Activated CD4-positive, alpha-beta memory T cell treated with anti-CD3 and anti-CD28 coated beads, Interleukin-2, amount 10 ng/mL, durations not matched to agents 7 days and 5 days (primary cell): ENCODE measurements at regions not wholly inside any gene's neighbourhood (a gene's known extent, or its start where the extent isn't known, plus 50 kb on each side); places are given as distances from the start of the nearest gene placed in this dataset.

Experiments used
- CTCF ChIA-PET: fragments of 350-600 bp; sonication (Branson Sonifier 250); formaldehyde crosslinking; loops from one replicate; lab custom pipeline; 2021; ENCODE audit warnings: antibody characterized with exemption, inconsistent platforms; lab: Charles Lee
- POLR2A ChIA-PET: fragments of 350-600 bp; sonication (Branson Sonifier 250); formaldehyde crosslinking; loops from one replicate; lab custom pipeline; 2021; ENCODE audit warnings: antibody characterized with exemption; lab: Charles Lee
- DNase-seq: peaks from one replicate; pipeline ENCODE4 v3.0.0-alpha.2; 2020
- H3K27ac Mint-ChIP-seq: one replicate; pipeline ENCODE4 v1.8.0; 2021; ENCODE audit warnings: mild to moderate bottlenecking, mixed read lengths
- H3K27me3 Mint-ChIP-seq: one replicate; pipeline ENCODE4 v1.8.0; 2021; ENCODE audit warnings: mixed read lengths
- H3K36me3 Mint-ChIP-seq: one replicate; pipeline ENCODE4 v1.8.0; 2021; ENCODE audit warnings: low read depth, mixed read lengths
- H3K4me1 Mint-ChIP-seq: one replicate; pipeline ENCODE4 v1.8.0; 2021; ENCODE audit warnings: mixed read lengths
- H3K4me3 Mint-ChIP-seq: one replicate; pipeline ENCODE4 v1.8.0; 2021; ENCODE audit warnings: mild to moderate bottlenecking, mixed read lengths
- H3K9me3 Mint-ChIP-seq: one replicate; pipeline ENCODE4 v1.8.0; 2021; ENCODE audit warnings: mixed read lengths

DNA sequence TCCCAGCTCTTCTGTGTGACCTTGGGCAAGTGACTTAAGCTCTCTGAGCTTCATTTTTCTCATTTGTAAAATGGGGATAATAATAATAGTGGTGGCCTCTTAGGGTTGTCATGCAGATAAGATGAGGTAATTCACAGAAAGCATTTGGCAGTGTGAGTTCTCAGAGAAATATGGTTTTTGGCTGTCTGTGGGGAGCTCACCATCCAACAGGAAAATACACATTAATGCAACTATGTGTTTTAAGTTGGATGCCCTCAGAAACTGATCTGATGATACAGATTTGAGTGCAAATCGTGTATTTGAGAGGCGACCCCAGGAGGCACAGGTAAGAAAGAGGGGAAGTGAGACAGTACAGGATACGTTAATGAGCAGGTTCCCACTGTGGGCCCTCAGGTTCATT lies 56.1 kb upstream of the SPRED2 start:
- Mint-ChIP-seq H3K4me1 (no peaks in the 10 kb centered on the region), H3K4me3 (no peak overlapping the region), H3K27ac (no peak overlapping the region), H3K36me3 (no peaks in the 10 kb centered on the region), H3K9me3 (peaks cover 20% of the 10 kb centered on the region), H3K27me3 (peaks cover 5% of the 10 kb centered on the region)
- ChIA-PET CTCF (no interaction called here), POLR2A (no interaction called here)
- DNase-seq, result no peak

DNA sequence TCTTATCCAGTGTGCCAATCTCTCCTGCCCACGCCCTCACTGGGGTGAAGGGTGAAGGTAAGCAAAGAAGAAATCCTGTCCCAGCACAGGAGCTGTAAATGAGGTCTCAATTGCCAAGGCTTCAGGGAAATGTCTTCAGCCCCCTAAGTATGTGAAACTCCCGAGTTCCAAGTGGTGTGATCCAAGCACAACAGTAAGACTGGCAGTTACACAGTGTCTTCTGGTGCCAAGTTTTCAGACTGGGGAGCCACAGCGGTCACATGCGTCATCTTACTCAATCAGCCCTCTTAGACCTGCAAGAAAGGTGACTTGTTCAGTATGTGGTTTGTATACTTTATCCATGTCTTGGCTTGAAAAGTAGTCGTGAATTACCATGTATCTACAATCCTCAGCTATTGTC lies 55.0 kb upstream of the SPRED2 start:
- Mint-ChIP-seq H3K36me3 (no peaks in the 10 kb centered on the region), H3K27me3 (peaks cover 2% of the 10 kb centered on the region), H3K4me1 (no peaks in the 10 kb centered on the region), H3K4me3 (no peak overlapping the region), H3K27ac (no peak overlapping the region), H3K9me3 (peaks cover 20% of the 10 kb centered on the region)
- CTCF ChIA-PET, result no interaction called here
- POLR2A ChIA-PET, result no interaction called here
- DNase-seq, result no peak

DNA sequence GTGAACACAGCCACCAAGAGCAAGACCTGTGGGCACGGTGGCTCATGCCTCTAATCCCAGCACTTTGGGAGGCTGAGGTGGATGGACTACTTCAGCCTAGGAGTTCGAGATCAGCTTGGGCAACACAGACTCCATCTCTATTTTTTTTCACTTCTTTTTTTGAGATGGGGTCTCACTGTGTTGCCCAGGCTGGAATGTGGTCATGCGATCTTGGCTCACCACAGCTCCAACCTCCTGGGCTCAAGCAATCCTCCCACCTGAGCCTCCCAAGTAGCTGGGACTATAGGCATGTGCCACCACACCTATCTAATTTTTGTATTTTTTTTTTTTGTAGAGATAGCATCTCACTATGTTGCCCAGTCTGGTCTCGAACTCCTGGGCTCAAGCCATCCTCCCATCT lies 54.4 kb upstream of the SPRED2 start:
- Mint-ChIP-seq H3K27me3 (peaks cover 2% of the 10 kb centered on the region), H3K9me3 (peaks cover 20% of the 10 kb centered on the region), H3K27ac (no peak overlapping the region), H3K4me3 (no peak overlapping the region), H3K4me1 (no peaks in the 10 kb centered on the region), H3K36me3 (no peaks in the 10 kb centered on the region)
- POLR2A ChIA-PET, result no interaction called here
- CTCF ChIA-PET, result no interaction called here
- no peak for DNase-seq

DNA sequence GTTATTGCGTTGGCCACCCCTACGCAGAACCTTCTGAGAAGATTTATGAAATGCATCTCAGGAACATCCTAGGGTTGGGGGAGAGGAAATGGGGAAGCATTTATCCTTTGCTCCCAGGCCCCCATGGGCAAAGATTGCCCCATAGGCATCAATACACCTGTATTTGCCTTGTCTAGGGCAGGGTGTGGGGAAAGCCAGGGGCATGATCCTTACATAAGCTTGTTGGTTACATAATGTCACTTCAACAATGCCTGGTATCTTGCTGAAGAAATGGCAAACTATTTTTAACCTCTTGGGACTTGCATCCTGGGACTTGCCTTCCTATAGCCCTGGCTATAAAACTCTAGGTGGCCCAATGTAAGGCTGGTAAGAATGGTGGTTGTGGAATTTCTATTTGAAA lies 53.9 kb upstream of the SPRED2 start:
- H3K9me3 Mint-ChIP-seq, result peaks cover 20% of the 10 kb centered on the region
- no peak overlapping the region for H3K4me3 Mint-ChIP-seq
- H3K27me3 Mint-ChIP-seq, result peaks cover 2% of the 10 kb centered on the region
- ChIA-PET CTCF (no interaction called here), POLR2A (no interaction called here)
- H3K27ac Mint-ChIP-seq, result no peak overlapping the region
- no peaks in the 10 kb centered on the region for H3K36me3 Mint-ChIP-seq
- DNase-seq, result no peak
- H3K4me1 Mint-ChIP-seq, result no peaks in the 10 kb centered on the region

DNA sequence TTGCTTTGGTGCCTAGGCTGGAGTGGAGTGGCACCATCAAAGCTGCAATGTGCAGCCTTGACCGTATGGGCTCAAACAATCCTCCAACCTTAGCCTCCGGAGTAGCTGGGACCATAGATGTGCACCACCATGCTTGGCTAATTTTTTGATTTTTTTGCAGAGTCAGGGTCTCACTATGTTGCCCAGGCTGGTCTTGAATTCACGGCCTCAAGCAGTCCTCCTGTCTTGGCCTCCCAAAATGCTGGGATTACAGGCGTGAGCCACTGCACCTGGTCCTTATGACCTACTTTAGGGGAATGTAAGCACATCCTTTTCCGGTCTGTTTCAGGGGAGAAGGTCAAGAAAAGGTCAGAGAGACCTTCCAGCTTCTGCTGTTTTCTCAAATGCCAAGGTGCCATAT lies 53.4 kb upstream of the SPRED2 start:
- POLR2A ChIA-PET, result no interaction called here
- CTCF ChIA-PET, result no interaction called here
- no peak overlapping the region for H3K4me3 Mint-ChIP-seq
- H3K36me3 Mint-ChIP-seq, result no peaks in the 10 kb centered on the region
- no peak overlapping the region for H3K27ac Mint-ChIP-seq
- peaks cover 20% of the 10 kb centered on the region for H3K9me3 Mint-ChIP-seq
- DNase-seq, result no peak
- peaks cover 2% of the 10 kb centered on the region for H3K27me3 Mint-ChIP-seq
- H3K4me1 Mint-ChIP-seq, result no peaks in the 10 kb centered on the region

DNA sequence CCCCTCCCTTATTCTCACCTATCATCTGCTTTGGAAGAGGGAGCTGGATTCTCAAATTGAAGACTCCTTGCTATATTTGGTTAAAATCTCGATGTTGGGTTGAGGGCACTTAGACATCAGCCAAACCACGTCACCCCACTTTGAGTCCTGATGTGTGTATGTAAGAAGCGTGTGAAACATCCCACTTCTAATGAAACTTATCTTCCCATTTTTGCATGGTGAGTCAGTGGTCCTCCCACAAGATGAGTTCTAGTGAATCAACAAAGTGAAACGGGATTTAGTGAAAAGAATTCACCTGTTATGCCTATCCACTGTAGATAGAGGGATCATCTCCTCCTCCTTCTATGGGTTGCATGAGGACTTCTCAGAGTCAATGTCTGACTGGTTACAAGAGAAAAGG lies 51.4 kb upstream of the SPRED2 start:
- no peaks in the 10 kb centered on the region for H3K36me3 Mint-ChIP-seq
- H3K4me1 Mint-ChIP-seq, result no peaks in the 10 kb centered on the region
- no peak for DNase-seq
- ChIA-PET POLR2A (no interaction called here), CTCF (no interaction called here)
- no peak overlapping the region for H3K27ac Mint-ChIP-seq
- peaks cover 16% of the 10 kb centered on the region for H3K9me3 Mint-ChIP-seq
- peaks cover 2% of the 10 kb centered on the region for H3K27me3 Mint-ChIP-seq
- H3K4me3 Mint-ChIP-seq, result no peak overlapping the region

DNA sequence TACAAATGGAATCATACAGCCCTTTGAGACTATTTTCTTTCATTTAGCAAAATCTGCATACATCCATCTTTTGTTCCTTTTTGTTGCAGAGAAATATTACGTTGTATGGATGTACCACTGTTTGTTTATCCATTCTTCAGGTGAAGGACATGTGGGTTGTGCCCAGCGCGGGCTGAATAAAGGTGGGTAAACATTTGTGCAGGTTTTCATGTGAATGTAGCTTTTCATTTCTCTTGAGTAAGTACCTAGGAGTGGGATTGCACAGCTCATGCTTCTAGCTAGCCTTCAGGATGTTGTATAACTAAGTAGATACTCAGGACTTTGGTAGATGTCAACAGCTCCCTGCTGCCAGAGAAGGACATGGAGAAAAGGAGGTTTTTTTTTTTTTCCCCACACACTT lies 50.6 kb upstream of the SPRED2 start:
- no peaks in the 10 kb centered on the region for H3K4me1 Mint-ChIP-seq
- peaks cover 9% of the 10 kb centered on the region for H3K9me3 Mint-ChIP-seq
- H3K36me3 Mint-ChIP-seq, result no peaks in the 10 kb centered on the region
- no peak overlapping the region for H3K27ac Mint-ChIP-seq
- peaks cover 2% of the 10 kb centered on the region for H3K27me3 Mint-ChIP-seq
- CTCF ChIA-PET, result no interaction called here
- no peak overlapping the region for H3K4me3 Mint-ChIP-seq
- DNase-seq, result no peak
- POLR2A ChIA-PET, result no interaction called here
